Testis (tissue), 2 donors: ENCODE measurements at regions not wholly inside any gene's neighbourhood (a gene's known extent, or its start where the extent isn't known, plus 50 kb on each side); places are given as distances from the start of the nearest gene placed in this dataset.

ENCODE experiments used
- POLR2A ChIP-seq: fragments of 450-650 bp; IDR thresholded peaks from one replicate; pipeline ENCODE4 v1.6.1; 2017; ENCODE audit warnings: antibody characterized with exemption, mild to moderate bottlenecking, moderate library complexity
- TF ChIP-seq, protein P1 (sequence below), 3 experiments: fragments of 450-650 bp in 2 of 3; fragments of 200-600 bp in 1 of 3; sonication (generic) in 1 of 3; IDR thresholded peaks; one replicate each; pipeline ENCODE4 v1.5.1; 2016 to 2019; ENCODE audit warnings: antibody characterized with exemption in 3 of 3, mild to moderate bottlenecking in 2 of 3, moderate library complexity in 1 of 3

- TF ChIP-seq, protein P1, sequence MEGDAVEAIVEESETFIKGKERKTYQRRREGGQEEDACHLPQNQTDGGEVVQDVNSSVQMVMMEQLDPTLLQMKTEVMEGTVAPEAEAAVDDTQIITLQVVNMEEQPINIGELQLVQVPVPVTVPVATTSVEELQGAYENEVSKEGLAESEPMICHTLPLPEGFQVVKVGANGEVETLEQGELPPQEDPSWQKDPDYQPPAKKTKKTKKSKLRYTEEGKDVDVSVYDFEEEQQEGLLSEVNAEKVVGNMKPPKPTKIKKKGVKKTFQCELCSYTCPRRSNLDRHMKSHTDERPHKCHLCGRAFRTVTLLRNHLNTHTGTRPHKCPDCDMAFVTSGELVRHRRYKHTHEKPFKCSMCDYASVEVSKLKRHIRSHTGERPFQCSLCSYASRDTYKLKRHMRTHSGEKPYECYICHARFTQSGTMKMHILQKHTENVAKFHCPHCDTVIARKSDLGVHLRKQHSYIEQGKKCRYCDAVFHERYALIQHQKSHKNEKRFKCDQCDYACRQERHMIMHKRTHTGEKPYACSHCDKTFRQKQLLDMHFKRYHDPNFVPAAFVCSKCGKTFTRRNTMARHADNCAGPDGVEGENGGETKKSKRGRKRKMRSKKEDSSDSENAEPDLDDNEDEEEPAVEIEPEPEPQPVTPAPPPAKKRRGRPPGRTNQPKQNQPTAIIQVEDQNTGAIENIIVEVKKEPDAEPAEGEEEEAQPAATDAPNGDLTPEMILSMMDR (IDR thresholded peaks at IDR 0.05): no peak
- no peak for TF ChIP-seq POLR2A
These were observed 136.4 kb upstream of the SLC1A4 start for GRCh38 chr2:64852771-64853241.
